Activated CD4-positive, CD25-positive, alpha-beta regulatory T cell treated with anti-CD3 and anti-CD28 coated beads, Interleukin-2, amount 50 U/mL, for 72 hours (primary cell): ENCODE measurements at regions not wholly inside any gene's neighbourhood (a gene's known extent, or its start where the extent isn't known, plus 50 kb on each side); places are given as distances from the start of the nearest gene placed in this dataset.
A peak's percentile ranks its signal among the peaks of the same experiment; 100 is the strongest.
"Not testable (repeated sequence)": the region's sequence is repeated elsewhere in the genome, so short reads cannot be mapped to it uniquely, and the experiment has no call there.

Source experiments
- DNase-seq: peaks from one replicate; pipeline ENCODE4 v3.0.0; 2021

DNA sequence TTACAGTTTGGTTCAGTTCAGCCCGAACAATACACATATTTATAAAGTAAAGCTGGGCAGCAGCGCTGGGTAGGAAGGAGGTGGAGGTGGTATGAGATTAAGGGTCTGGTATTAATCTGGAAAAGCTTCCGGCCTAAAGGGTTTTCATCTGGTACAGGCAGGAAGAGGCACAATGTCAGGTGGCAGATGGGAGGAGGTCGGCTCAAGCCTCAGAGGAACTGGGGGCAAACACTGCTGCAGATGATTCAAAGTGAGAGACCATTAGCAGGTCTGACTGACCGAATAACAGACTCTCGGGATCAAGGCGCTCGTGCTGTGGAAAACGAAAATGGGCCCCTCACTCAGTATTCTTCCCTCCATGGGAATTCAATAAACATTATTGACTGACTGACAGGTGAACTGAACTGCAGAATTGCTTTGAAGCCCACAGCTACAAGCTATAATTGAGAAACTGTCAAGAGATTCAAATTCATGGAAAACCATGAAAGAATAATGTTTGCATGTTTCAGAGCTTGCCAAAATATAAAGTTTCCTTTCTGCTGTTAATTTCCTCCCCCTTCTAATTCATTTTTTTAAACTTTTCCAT is 75.3 kb downstream of the TMEM167A start:
- no peak for DNase-seq

DNA sequence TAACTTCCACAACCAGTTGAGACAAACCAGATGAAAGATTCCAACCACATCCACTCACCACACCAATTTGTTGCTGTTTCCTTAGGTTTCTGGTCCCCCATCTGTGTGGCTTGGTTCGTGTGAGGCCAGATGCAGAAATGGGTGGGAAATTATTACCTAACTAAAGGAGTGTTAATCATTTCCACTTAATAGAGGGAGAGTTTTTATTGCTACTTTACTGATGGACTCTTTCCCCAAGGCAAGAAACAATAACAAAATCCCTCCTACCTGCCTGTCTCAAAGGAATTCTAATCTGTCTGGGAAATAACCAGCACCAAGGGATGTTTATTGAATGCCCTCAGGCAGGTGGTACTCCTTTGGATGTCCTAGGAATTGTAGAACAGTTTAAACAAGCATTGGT is 76.3 kb downstream of the TMEM167A start:
- DNase-seq: no peak

DNA sequence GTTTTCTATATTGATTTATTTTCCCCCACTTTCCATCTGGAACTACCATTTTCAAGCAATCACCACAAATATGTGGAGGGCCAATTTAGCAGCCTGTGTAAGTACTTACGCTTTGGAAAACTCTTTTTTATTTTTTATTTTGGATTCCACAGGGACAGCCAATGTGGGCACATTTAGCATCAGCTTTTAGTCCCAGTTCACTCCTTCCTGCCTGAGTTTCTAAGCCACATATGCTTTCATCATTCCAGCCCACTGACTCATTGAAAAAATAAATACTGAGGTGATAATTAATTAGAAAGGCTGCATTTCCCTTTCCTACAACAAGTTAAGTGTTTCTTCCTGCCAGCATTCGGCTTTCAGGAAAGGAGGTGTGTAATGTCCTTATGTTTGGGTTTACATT is 76.8 kb downstream of the TMEM167A start:
- no peak for DNase-seq

- DNase-seq: no peak
Observed at GRCh38 chr5:82993416-82993815, 83.8 kb downstream of the TMEM167A start.

- no peak for DNase-seq
Observed at GRCh38 chr5:82992646-82993045, 84.5 kb downstream of the TMEM167A start.

DNA sequence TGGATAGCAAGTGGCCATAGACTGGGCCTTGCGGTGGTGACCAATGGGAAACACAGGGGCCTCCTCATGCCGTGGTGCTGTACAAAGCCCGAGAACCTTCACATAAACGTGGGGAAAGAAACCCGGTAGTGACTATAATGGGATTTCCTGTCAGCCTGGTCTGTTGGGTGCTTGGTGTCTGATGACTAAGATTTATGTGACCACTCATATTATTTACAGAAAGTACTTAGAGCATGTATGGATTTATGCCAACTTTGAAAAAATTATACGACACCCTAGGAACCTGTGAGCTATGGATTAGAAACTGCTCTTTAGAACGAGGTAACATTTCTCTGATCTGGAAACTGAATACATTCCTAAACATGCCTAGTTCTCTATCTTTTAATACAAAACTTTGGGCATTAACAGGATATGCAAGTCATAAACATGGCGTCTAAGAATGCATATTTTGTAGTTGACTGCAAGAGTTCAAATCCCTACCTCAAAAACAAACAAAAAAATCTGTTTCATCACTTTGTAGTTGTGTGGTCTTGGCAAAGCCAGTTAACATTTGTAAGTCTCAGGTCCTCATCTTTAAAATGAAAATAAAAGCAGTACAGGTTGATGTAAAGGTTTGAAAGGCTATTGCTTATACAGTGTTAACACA is 85.4 kb downstream of the TMEM167A start:
- no peak for DNase-seq

DNA sequence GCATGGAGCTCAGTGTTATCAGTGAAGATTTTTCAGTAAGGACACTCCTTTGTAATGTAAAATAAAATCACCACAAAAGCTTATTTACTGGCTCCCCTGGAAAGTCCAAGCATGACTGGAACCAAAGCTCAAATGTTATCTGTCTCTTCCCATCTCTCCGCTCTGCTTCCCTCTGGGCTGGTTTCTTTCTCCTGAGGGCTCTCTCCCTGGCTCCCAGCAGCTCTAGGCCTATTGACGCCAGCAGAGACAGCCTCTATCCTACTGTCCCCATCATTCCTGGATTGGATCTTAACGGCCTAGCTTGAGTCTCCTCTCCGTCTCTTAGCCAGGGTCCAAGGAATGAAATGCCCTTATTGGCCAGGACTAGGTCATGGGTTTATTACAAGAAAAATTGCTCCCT is 86.1 kb downstream of the TMEM167A start:
- DNase-seq: no peak

DNA sequence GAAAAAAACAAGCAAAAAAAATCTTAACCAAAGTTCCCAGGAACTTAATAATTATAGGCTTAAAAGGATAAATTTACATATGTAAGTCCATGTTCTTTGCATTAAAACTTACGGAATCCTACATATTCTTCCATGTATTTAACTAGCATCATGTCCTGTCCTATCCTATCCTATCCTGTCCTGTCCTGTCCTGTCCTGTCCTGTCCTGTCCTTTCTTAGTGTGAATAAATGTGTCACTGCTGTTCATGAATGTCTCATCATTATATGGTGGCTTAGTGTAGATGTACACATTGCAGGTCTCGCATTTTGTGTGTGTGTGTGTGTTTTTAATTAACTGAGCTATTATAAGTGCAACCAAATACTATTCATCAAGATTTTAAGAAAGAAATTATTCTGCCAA is 90.0 kb downstream of the TMEM167A start:
- no peak for DNase-seq

DNA sequence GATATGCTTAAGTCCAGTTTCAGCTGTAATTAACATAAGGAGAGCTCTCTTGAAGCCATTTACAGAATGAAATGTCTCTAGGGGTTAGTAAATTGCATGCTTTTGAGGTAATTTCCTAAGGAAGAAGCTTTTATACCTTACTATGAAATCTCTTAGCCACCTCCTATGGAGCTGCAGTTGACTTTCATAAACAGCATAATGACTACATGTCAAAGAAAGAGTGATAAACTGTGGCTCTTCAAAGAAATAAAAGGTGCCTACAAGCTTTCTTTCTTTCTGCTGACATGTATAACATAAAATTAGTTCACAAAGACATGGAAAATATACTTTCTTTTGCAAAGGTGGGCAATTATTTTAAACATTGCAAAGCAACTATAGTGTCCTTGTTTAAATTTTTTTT is 90.8 kb downstream of the TMEM167A start:
- no peak for DNase-seq

GRCh38 chr5:82985763-82986162 is 91.4 kb downstream of the TMEM167A start:
- no peak for DNase-seq

DNA sequence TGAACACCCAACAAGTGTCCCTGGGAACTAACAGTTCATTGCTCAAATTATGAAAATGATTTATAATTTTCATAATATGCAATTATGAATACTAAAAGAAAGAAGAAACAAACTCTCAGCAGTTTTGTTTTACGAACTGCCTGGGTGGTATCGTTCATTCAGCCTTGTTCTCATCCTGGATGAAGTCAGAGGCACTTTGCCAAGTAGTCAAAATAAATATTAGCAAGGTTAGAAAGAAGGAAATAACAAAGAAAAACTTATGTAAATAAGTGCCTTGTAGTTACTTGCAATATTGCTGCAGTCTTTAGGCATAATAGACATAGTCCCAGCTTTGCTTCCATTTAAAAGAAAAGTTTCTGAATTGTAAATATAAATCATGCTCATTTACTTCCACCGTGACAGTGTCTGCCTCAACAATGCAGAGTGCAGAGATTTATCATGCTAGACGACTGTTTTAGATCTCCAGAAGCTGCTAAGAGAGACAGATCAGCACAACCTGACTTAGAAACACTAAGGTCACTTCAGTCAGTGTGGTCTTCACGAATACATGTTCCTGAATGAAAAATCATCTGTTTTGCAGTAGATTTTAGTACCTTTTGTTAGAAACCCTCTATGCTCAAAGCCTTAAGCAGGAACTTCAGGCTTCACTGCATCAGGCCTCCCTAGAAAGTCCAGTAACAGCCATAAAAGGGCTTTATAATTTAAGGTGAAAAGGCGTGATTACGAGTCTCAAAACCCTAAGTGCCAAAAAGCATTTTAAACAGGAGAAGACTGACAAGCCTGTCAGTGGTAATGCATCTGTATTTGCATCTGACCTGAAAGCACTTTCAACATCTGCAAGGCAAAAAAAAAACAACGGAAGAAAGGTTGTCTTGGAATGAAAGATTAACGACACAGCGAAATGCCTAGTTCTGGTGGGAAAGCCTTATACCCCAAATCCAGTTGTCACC is 92.1 kb downstream of the TMEM167A start:
- no peak for DNase-seq

DNA sequence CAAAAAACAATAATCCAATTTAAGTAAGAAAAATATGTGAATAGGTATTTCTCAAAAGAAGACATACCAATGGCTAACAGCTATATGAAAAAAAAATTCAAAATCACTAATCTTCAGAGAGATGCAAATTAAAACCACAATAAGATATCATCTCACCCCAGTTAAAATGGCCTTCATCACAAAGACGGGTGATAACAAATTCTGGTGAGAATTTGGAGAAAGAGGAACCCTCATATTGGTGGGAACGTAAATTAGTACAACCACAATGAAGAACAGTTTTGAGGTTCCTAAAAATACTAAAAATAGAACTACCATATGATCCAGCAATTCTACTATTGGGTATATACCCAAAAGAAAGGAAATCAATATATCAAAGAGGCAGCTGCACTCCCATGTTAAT is 94.3 kb downstream of the TMEM167A start:
- no peak for DNase-seq

DNA sequence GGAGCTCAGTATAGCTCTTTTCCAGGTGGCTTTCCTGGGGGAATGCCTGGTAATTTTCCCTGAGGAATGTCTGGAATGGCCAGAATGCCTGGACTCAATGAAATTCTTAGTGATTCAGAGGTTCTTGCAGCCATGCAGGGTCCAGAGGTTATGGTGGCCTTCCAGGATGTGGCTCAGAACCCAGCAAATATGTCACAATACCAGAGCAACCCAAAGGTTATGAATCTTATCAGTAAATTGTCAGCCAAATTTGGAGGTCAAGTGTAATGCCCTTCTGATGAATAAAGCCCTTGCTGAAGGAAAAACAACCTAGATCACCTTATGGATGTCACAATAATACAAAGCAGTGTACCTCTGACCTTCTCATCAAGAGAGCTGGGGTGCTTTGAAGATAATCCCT is 100.3 kb downstream of the TMEM167A start:
- not testable (repeated sequence) for DNase-seq

- no peak for DNase-seq
Observed at GRCh38 chr5:82975812-82976211, 101.4 kb downstream of the TMEM167A start.

GRCh38 chr5:82975396-82975795 is 101.8 kb downstream of the TMEM167A start:
- DNase-seq: no peak

GRCh38 chr5:82974346-82974745 is 102.8 kb downstream of the TMEM167A start:
- not testable (repeated sequence) for DNase-seq

GRCh38 chr5:82971901-82972300 is 105.3 kb downstream of the TMEM167A start:
- DNase-seq: no peak

DNA sequence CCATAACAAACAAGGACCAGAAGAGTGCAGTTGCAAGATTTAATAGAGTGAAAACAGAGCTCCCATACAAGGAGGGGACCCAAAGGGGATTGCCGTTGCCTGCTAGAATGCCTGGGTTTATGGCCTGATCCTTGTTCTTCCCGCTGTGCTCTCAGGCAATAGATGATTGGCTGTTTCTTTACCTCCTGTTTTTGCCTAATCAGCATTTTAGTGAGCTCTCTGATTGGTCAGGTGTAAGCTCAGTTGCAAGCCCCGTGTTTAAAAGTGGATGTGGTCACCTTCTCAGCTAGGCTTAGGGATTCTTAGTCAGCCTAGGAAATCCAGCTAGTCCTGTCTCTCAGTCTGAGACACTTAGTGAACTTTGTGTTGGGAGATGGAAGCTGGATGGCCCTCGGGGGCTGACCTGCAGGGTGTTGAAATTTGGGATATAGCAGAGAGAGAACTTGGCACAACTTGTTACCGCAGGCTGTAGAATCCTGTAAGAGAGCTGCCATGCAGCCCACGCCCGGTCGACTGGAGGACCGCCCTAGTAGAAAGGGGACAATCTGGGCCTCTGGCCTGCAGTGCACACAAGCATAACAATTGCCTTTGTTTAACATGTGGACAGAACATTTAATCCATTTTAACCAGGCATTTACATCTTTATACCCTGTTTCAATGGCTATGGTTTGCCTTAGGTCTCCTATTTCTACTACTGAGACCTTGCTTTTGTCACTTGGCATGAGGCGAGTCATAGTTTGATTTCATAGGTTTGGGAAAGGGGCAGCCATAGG is 106.0 kb downstream of the TMEM167A start:
- DNase-seq: not testable (repeated sequence)

DNA sequence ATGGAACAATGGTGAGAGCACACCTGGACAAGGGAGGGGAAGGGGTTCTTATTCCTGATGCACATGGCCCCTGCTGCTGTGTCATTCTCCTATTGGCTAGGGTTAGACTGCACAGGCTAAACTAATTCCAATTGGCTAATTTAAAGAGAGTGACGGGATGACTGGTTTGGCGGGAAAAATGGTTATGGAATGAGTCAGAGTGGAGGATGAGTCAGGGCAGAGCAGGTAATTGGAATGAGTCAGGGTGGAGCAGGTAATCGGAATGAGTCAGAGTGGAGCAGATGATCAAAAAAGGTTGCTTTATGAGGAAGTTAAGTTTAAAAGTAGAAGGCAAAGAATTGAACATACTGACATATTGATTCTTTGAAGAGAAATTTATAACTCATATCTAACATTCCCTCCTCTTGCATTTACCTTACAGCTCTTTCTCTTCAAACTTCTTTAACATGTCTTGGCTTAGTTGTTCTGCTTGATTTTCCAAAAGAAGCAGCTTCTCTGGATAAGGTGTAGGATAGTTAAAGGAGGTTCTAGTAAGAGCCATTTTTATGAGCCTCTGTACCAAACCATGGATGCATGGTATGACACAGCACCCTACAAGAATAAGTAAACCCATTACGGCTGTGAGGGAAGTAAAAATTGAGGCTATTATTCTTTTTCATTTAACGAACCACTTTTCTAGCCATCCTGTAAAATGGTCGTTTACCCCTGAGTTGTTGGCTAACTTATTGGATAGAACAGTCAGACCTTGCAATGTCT is 107.8 kb downstream of the TMEM167A start:
- DNase-seq: peak; percentile 33

DNA sequence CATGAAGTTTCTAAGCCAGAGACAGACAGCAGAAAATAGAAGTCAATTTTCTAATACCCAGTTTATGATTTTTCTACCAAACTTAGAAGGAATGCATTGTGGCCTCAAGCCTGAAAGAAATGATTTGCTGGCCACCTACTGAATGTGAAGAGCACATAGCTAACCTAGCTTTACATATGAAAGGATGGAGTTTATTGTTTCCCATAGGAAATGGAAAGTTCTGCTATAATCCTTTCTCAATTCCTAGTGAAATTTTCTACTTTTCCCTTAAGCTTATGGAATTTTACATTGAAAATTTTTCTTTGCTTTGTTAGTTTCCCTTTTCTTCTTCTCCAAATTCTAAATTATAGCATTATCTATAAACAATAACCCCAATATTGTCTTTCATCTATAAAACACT is 110.1 kb downstream of the TMEM167A start:
- no peak for DNase-seq

DNA sequence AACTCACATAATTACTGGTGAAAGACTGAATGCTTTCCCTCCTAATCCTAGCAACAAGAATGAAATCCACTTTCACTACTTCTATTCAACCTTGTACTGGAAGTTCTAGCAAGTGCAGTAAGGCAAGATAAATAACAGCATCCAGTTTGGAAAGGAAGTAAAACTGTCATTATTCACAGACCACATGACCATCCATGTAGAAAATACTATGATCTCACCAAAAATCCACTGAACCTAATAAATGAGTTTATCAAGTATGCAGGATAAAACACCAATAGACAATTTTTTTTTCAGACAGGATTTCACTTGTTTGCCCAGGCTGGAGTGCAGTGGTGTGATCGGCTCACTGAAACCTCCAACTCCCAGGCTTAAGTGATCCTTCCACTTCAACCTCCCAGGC is 117.7 kb downstream of the TMEM167A start:
- DNase-seq: no peak

DNA sequence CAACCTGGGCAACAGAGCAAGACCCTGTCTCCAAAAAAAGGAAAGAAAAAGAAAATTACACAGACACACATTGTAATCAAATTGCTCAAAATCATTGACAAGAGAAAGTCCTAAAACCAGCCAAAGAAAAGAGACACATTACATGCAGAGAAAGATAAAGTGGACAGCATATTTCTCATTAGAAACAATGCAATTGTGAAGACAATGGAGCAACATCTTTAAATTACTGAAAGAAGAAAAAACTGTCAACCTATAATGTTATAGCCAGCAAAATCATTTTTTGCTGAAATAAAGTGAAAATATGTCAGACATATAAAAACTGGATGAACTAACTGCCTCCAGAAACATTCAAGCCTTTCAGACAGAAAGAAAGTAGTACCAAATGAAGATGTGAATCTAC is 120.6 kb downstream of the TMEM167A start:
- no peak for DNase-seq
